HG02840 (cell line): ENCODE measurements at regions not wholly inside any gene's neighbourhood (a gene's known extent, or its start where the extent isn't known, plus 50 kb on each side); places are given as distances from the start of the nearest gene placed in this dataset.

Experiments used
- ATAC-seq: cut with Tn5 transposase; IDR thresholded peaks from one replicate; pipeline ENCODE4 v1.9.1; 2021; ENCODE audit warnings: mild to moderate bottlenecking, moderate library complexity, moderate number of reproducible peaks; ENCODE audit not compliant: unreplicated experiment, low FRiP score

- ATAC-seq = no peak
Observed at GRCh38 chr10:31647861-31648260, 280.8 kb downstream of the ARHGAP12 start.

- ATAC-seq = no peak
Observed at GRCh38 chr10:31646519-31646918, 282.1 kb downstream of the ARHGAP12 start.

GRCh38 chr10:31645786-31646185 is 282.8 kb downstream of the ARHGAP12 start:
- no peak for ATAC-seq

GRCh38 chr10:31644931-31645633 is 283.5 kb downstream of the ARHGAP12 start:
- ATAC-seq = no peak

GRCh38 chr10:31642281-31642680 is 286.4 kb downstream of the ARHGAP12 start:
- ATAC-seq = no peak

GRCh38 chr10:31635415-31636065 is 293.1 kb downstream of the ARHGAP12 start:
- no peak for ATAC-seq

GRCh38 chr10:31635009-31635408 is 293.6 kb downstream of the ARHGAP12 start:
- no peak for ATAC-seq

GRCh38 chr10:31630861-31631567 is 297.6 kb downstream of the ARHGAP12 start:
- no peak for ATAC-seq

- ATAC-seq = no peak
Observed at GRCh38 chr10:31625566-31625965, 303.1 kb downstream of the ARHGAP12 start.

GRCh38 chr10:31624611-31625010 is 304.0 kb downstream of the ARHGAP12 start:
- ATAC-seq = no peak

GRCh38 chr10:31623947-31624346 is 304.7 kb downstream of the ARHGAP12 start:
- no peak for ATAC-seq

- no peak for ATAC-seq
Observed at GRCh38 chr10:31623466-31623865, 304.4 kb downstream of the ZEB1 start.

GRCh38 chr10:31622978-31623377 is 304.0 kb downstream of the ZEB1 start:
- no peak for ATAC-seq

GRCh38 chr10:31621733-31622132 is 302.7 kb downstream of the ZEB1 start:
- ATAC-seq = no peak

- ATAC-seq = no peak
Observed at GRCh38 chr10:31620226-31621151, 301.5 kb downstream of the ZEB1 start.

- ATAC-seq = no peak
Observed at GRCh38 chr10:31619531-31620061, 300.6 kb downstream of the ZEB1 start.

GRCh38 chr10:31618541-31619291 is 299.7 kb downstream of the ZEB1 start:
- ATAC-seq = no peak

GRCh38 chr10:31617757-31618156 is 298.7 kb downstream of the ZEB1 start:
- no peak for ATAC-seq

- no peak for ATAC-seq
Observed at GRCh38 chr10:31617133-31617532, 298.1 kb downstream of the ZEB1 start.

- no peak for ATAC-seq
Observed at GRCh38 chr10:31615129-31615528, 296.1 kb downstream of the ZEB1 start.
